ENCODE measurements at regions not wholly inside any gene's neighbourhood (a gene's known extent, or its start where the extent isn't known, plus 50 kb on each side); places are given as distances from the start of the nearest gene placed in this dataset.

DNA sequence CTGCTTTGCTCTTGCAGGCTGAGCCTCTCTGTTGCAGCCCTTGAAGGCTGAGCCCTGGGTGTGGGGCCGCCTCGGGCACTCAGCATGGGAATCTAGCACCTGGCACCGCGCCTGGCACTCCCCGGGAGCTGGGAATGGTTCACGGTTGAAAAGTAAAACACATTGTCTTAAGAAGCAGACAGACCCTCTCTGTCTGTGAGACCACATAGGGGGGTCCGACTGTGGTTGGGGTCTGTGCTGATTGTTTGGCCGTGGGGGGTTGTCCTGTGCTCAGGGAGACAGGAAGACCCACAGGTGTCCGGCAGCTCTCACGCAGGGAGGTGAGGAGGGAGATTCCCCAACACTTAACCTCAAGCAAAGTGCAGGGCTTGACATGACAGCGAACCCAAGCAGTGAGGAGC lies 64.8 kb downstream of the SOX1 start:
- Histone ChIP-seq H2AK5ac (ENCODE audit: low read depth, low read length) (no peak overlapping the region), H3K4ac (replicated peaks; ENCODE audit: insufficient read length, low read depth, low read length) (no peak overlapping the region), H3K4me1 (replicated peaks in 1 of 4; ENCODE audit: control insufficient read depth in 3 of 4, insufficient read depth in 4 of 4, low read length in 3 of 4) (no peaks in the 10 kb centered on the region), H2AFZ (ENCODE audit: low read length) (no peak overlapping the region), H3K79me1 (ENCODE audit: low read depth, low read length) (no peaks in the 10 kb centered on the region), H3K36me3 (ENCODE audit: control insufficient read depth in 2 of 4, insufficient read depth in 4 of 4, low read length in 3 of 4) (no peaks in the 10 kb centered on the region), H3K23me2 (ENCODE audit: low read depth, low read length) (no peaks in the 10 kb centered on the region), H3K79me2 (ENCODE audit: control insufficient read depth in 1 of 2, insufficient read depth in 2 of 2, low read length in 2 of 2) (no peaks in the 10 kb centered on the region), H2BK5ac (ENCODE audit: low read depth, low read length) (no peak overlapping the region), H2BK20ac (ENCODE audit: low read length) (no peak overlapping the region), H3K23ac (ENCODE audit: insufficient read length) (no peak overlapping the region), H3K9me3 (ENCODE audit: insufficient read depth in 2 of 2, low read depth in 1 of 2, low read length in 1 of 2) (no peaks in the 10 kb centered on the region), H3K14ac (ENCODE audit: insufficient read length) (no peak overlapping the region), H3K4me2 (ENCODE audit: insufficient read depth in 1 of 2, low read depth in 2 of 2, low read length in 2 of 2) (no peak overlapping the region), H3K27me3 (replicated peaks in 1 of 4; ENCODE audit: control insufficient read depth in 3 of 4, extremely low read depth in 1 of 4, insufficient read depth in 3 of 4, low read length in 3 of 4) (peaks cover 0 to 4% (median 2%) of the 10 kb centered on the region in 4 experiments; a peak in 1 of 7 replicates), H3K4me3 (ENCODE audit: extremely low read depth in 1 of 4, insufficient read depth in 2 of 4, low read depth in 3 of 4, low read length in 4 of 4) (no peak overlapping the region), H3K27ac (ENCODE audit: low read depth, low read length) (no peak overlapping the region), H4K5ac (ENCODE audit: insufficient read length, low read depth, low read length) (no peak overlapping the region), H2BK120ac (replicated peaks; ENCODE audit: low read depth, low read length) (no peak overlapping the region), H2BK15ac (ENCODE audit: low read length) (no peak overlapping the region; the same call in 1 of the 2 replicates), H2BK12ac (ENCODE audit: low read depth, low read length) (0 out of 2 replicates have a peak overlapping the region, but pooled peaks have one; percentile 17), H3K18ac (ENCODE audit: extremely low read depth, low read length) (no peak overlapping the region), H4K91ac (replicated peaks; ENCODE audit: insufficient read length, low read length) (no peak overlapping the region), H4K8ac (ENCODE audit: extremely low read depth, insufficient read depth, low read length) (no peak overlapping the region; the same call in 1 of the 2 replicates), H3K9ac (replicated peaks in 1 of 4; ENCODE audit: extremely low read depth in 1 of 4, low read depth in 3 of 4, low read length in 3 of 4) (no peak overlapping the region), H4K20me1 (replicated peaks in 1 of 2; ENCODE audit: control insufficient read depth in 1 of 2, insufficient read depth in 2 of 2, low read length in 2 of 2) (no peaks in the 10 kb centered on the region), H3K56ac (replicated peaks; ENCODE audit: insufficient read length, low read depth, low read length) (no peak overlapping the region)
- WGBS, 2 experiments (ENCODE audit: extremely low coverage in 1 of 2, insufficient coverage in 1 of 2, insufficient read length in 1 of 2, insufficient replicate concordance in 2 of 2, low coverage in 1 of 2, low lambda C conversion rate in 2 of 2, missing lambda C conversion rate in 1 of 2), result 89% methylated on average over 9 of the region's 11 CpGs; no CpG with 5 or more reads in 1 of the 2 experiments
- ChIA-PET POLR2A (ENCODE audit: partially characterized antibody) (interaction anchor here (1.3 kb wide), 1 partner anchor 9 kb away, joined by 3 read pairs; no protein-coding TSS in a partner anchor), CTCF (ENCODE audit: partially characterized antibody) (interaction anchor here (0.9 to 3.0 kb wide), 2 partner anchors 30 to 312 kb away, joined by 3 to 12 read pairs; no protein-coding TSS in a partner anchor)
- TF ChIP-seq, protein P1, sequence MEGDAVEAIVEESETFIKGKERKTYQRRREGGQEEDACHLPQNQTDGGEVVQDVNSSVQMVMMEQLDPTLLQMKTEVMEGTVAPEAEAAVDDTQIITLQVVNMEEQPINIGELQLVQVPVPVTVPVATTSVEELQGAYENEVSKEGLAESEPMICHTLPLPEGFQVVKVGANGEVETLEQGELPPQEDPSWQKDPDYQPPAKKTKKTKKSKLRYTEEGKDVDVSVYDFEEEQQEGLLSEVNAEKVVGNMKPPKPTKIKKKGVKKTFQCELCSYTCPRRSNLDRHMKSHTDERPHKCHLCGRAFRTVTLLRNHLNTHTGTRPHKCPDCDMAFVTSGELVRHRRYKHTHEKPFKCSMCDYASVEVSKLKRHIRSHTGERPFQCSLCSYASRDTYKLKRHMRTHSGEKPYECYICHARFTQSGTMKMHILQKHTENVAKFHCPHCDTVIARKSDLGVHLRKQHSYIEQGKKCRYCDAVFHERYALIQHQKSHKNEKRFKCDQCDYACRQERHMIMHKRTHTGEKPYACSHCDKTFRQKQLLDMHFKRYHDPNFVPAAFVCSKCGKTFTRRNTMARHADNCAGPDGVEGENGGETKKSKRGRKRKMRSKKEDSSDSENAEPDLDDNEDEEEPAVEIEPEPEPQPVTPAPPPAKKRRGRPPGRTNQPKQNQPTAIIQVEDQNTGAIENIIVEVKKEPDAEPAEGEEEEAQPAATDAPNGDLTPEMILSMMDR (IDR thresholded peaks at IDR 0.05; ENCODE audit: control extremely low read depth in 1 of 3, insufficient read depth in 1 of 3, low read depth in 1 of 3, low read length in 3 of 3), result no peak
- TF ChIP-seq JUND (IDR thresholded peaks at IDR 0.05; ENCODE audit: low read length) (no peak), CREB1 (IDR thresholded peaks at IDR 0.05) (no peak), SIN3A (conservative IDR thresholded peaks at IDR 0.05 in 1 of 2, IDR thresholded peaks at IDR 0.05 in 1 of 2; ENCODE audit: low read depth in 1 of 2, low read length in 2 of 2) (no peak), CBX5 (IDR thresholded peaks at IDR 0.05; ENCODE audit: low read depth, low read length) (no peak), RFX5 (IDR thresholded peaks at IDR 0.05; ENCODE audit: borderline replicate concordance, low read depth, low read length) (no peak)
- TF ChIP-seq, protein P2, sequence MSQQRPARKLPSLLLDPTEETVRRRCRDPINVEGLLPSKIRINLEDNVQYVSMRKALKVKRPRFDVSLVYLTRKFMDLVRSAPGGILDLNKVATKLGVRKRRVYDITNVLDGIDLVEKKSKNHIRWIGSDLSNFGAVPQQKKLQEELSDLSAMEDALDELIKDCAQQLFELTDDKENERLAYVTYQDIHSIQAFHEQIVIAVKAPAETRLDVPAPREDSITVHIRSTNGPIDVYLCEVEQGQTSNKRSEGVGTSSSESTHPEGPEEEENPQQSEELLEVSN (IDR thresholded peaks at IDR 0.05), result no peak
- no peak for FAIRE-seq
- no peak for DNase-seq (ENCODE audit: low read depth in 1 of 2, low spot score in 2 of 2)
